ENCODE measurements at regions not wholly inside any gene's neighbourhood (a gene's known extent, or its start where the extent isn't known, plus 50 kb on each side); places are given as distances from the start of the nearest gene placed in this dataset.

GRCh38 chr18:29096079-29096770 lies 919.3 kb upstream of the CDH2 start:
- no peak for DNase-seq (ENCODE audit: extremely low read depth, insufficient read length)
- no peaks in the 10 kb centered on the region for H3K27me3 ChIP-seq (replicated peaks; ENCODE audit: control insufficient read depth, insufficient read depth, low read length)
- H3K36me3 ChIP-seq (ENCODE audit: control insufficient read depth, insufficient read depth, low read length) = no peaks in the 10 kb centered on the region
- TF ChIP-seq, protein P1, sequence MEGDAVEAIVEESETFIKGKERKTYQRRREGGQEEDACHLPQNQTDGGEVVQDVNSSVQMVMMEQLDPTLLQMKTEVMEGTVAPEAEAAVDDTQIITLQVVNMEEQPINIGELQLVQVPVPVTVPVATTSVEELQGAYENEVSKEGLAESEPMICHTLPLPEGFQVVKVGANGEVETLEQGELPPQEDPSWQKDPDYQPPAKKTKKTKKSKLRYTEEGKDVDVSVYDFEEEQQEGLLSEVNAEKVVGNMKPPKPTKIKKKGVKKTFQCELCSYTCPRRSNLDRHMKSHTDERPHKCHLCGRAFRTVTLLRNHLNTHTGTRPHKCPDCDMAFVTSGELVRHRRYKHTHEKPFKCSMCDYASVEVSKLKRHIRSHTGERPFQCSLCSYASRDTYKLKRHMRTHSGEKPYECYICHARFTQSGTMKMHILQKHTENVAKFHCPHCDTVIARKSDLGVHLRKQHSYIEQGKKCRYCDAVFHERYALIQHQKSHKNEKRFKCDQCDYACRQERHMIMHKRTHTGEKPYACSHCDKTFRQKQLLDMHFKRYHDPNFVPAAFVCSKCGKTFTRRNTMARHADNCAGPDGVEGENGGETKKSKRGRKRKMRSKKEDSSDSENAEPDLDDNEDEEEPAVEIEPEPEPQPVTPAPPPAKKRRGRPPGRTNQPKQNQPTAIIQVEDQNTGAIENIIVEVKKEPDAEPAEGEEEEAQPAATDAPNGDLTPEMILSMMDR (IDR thresholded peaks at IDR 0.05; ENCODE audit: insufficient read depth, low read length, poor library complexity, severe bottlenecking) = no peak
- no peak overlapping the region for H3K4me3 ChIP-seq (replicated peaks; ENCODE audit: low read depth, low read length)

- DNase-seq (ENCODE audit: extremely low read depth, insufficient read length) = no peak
- Histone ChIP-seq H3K36me3 (ENCODE audit: control insufficient read depth, insufficient read depth, low read length) (no peaks in the 10 kb centered on the region), H3K4me3 (replicated peaks; ENCODE audit: low read depth, low read length) (no peak overlapping the region), H3K27me3 (replicated peaks; ENCODE audit: control insufficient read depth, insufficient read depth, low read length) (no peaks in the 10 kb centered on the region)
- TF ChIP-seq, protein P1 (IDR thresholded peaks at IDR 0.05; ENCODE audit: insufficient read depth, low read length, poor library complexity, severe bottlenecking) = no peak
These were observed 910.8 kb upstream of the CDH2 start for GRCh38 chr18:29087616-29088246.

- H3K36me3 ChIP-seq (ENCODE audit: control insufficient read depth, insufficient read depth, low read length) = no peaks in the 10 kb centered on the region
- no peaks in the 10 kb centered on the region for H3K27me3 ChIP-seq (replicated peaks; ENCODE audit: control insufficient read depth, insufficient read depth, low read length)
- TF ChIP-seq, protein P1 (IDR thresholded peaks at IDR 0.05; ENCODE audit: insufficient read depth, low read length, poor library complexity, severe bottlenecking) = no peak
- H3K4me3 ChIP-seq (replicated peaks; ENCODE audit: low read depth, low read length) = no peak overlapping the region
- DNase-seq (ENCODE audit: extremely low read depth, insufficient read length) = no peak
These were observed 907.2 kb upstream of the CDH2 start for GRCh38 chr18:29084120-29084519.

GRCh38 chr18:29083545-29083944 lies 906.6 kb upstream of the CDH2 start:
- no peaks in the 10 kb centered on the region for H3K27me3 ChIP-seq (replicated peaks; ENCODE audit: control insufficient read depth, insufficient read depth, low read length)
- no peak overlapping the region for H3K4me3 ChIP-seq (replicated peaks; ENCODE audit: low read depth, low read length)
- H3K36me3 ChIP-seq (ENCODE audit: control insufficient read depth, insufficient read depth, low read length) = no peaks in the 10 kb centered on the region
- TF ChIP-seq, protein P1 (IDR thresholded peaks at IDR 0.05; ENCODE audit: insufficient read depth, low read length, poor library complexity, severe bottlenecking) = no peak
- no peak for DNase-seq (ENCODE audit: extremely low read depth, insufficient read length)

DNA sequence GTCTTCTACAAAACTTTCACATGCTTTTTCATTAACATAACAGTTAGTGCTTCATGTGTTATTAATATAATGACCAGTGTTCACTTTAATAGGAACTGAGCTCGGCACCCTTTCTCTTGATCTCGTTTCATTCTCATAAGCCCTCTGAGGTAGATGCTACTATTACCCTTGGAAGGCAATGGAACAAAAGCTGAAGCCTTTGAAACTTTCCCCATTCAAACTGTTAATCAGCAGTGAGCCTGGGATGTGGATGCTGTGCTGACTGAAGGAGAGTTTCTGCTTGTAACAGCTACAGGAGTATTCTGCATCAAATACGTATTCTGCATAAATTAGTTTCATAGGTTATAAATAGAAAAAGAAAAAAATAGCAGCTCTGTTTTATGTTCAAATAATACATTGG lies 904.0 kb upstream of the CDH2 start:
- H3K4me3 ChIP-seq (replicated peaks; ENCODE audit: low read depth, low read length) = no peak overlapping the region
- DNase-seq (ENCODE audit: extremely low read depth, insufficient read length) = no peak
- TF ChIP-seq, protein P1 (IDR thresholded peaks at IDR 0.05; ENCODE audit: insufficient read depth, low read length, poor library complexity, severe bottlenecking) = no peak

More for the DNA sequence above, 904.0 kb upstream of the CDH2 start:
- no peaks in the 10 kb centered on the region for H3K27me3 ChIP-seq (replicated peaks; ENCODE audit: control insufficient read depth, insufficient read depth, low read length)
- H3K36me3 ChIP-seq (ENCODE audit: control insufficient read depth, insufficient read depth, low read length) = no peaks in the 10 kb centered on the region
